Inflammatory macrophage treated with lipopolysaccharide for 4 hours (primary cell): ENCODE measurements at regions not wholly inside any gene's neighbourhood (a gene's known extent, or its start where the extent isn't known, plus 50 kb on each side); places are given as distances from the start of the nearest gene placed in this dataset.
"Not testable (repeated sequence)": the region's sequence is repeated elsewhere in the genome, so short reads cannot be mapped to it uniquely, and the experiment has no call there.

Source experiments
- DNase-seq: peaks from one replicate; pipeline ENCODE4 v3.0.0-alpha.2; 2020

- DNase-seq: no peak
These were observed 315.6 kb downstream of the SLITRK5 start for GRCh38 chr13:87986639-87987250.

GRCh38 chr13:87998081-87998480, 326.9 kb downstream of the SLITRK5 start:
- no peak for DNase-seq

- no peak for DNase-seq
These were observed 328.1 kb downstream of the SLITRK5 start for GRCh38 chr13:87999240-87999700.

GRCh38 chr13:87999788-88000187, 328.6 kb downstream of the SLITRK5 start:
- DNase-seq: no peak

- no peak for DNase-seq
These were observed 329.1 kb downstream of the SLITRK5 start for GRCh38 chr13:88000239-88000638.

- no peak for DNase-seq
These were observed 329.6 kb downstream of the SLITRK5 start for GRCh38 chr13:88000787-88001186.

- peak; percentile 1 for DNase-seq
These were observed 334.0 kb downstream of the SLITRK5 start for GRCh38 chr13:88005188-88005587.

- DNase-seq: peak; percentile 51
These were observed 343.4 kb downstream of the SLITRK5 start for GRCh38 chr13:88014527-88014926.

- DNase-seq: peak; percentile 63
These were observed 351.4 kb downstream of the SLITRK5 start for GRCh38 chr13:88022431-88023208.

- DNase-seq: no peak
These were observed 355.1 kb downstream of the SLITRK5 start for GRCh38 chr13:88026241-88026640.

GRCh38 chr13:88031980-88032559, 360.9 kb downstream of the SLITRK5 start:
- DNase-seq: no peak

- DNase-seq: not testable (repeated sequence)
These were observed 365.0 kb downstream of the SLITRK5 start for GRCh38 chr13:88036205-88036604.

- DNase-seq: no peak
These were observed 371.3 kb downstream of the SLITRK5 start for GRCh38 chr13:88042489-88042888.

- no peak for DNase-seq
These were observed 380.7 kb downstream of the SLITRK5 start for GRCh38 chr13:88051746-88052482.

GRCh38 chr13:88063741-88064140, 392.6 kb downstream of the SLITRK5 start:
- DNase-seq: no peak

- DNase-seq: no peak
These were observed 395.7 kb downstream of the SLITRK5 start for GRCh38 chr13:88066847-88067246.

- DNase-seq: no peak
These were observed 397.1 kb downstream of the SLITRK5 start for GRCh38 chr13:88068316-88068715.

- no peak for DNase-seq
These were observed 397.8 kb downstream of the SLITRK5 start for GRCh38 chr13:88068975-88069374.

- no peak for DNase-seq
These were observed 400.2 kb downstream of the SLITRK5 start for GRCh38 chr13:88071371-88071770.

GRCh38 chr13:88074794-88075510, 403.8 kb downstream of the SLITRK5 start:
- DNase-seq: peak; percentile 39

- DNase-seq: no peak
These were observed 413.9 kb downstream of the SLITRK5 start for GRCh38 chr13:88085036-88085435.

- DNase-seq: no peak
These were observed 415.4 kb downstream of the SLITRK5 start for GRCh38 chr13:88086577-88086976.

GRCh38 chr13:88097541-88097940, 426.4 kb downstream of the SLITRK5 start:
- DNase-seq: peak; percentile 52
